HG03103 (cell line): ENCODE measurements at regions not wholly inside any gene's neighbourhood (a gene's known extent, or its start where the extent isn't known, plus 50 kb on each side); places are given as distances from the start of the nearest gene placed in this dataset.

Experiments
- ATAC-seq: cut with Tn5 transposase; IDR thresholded peaks from one replicate; pipeline ENCODE4 v1.9.1; 2021; ENCODE audit warnings: low read depth; ENCODE audit not compliant: unreplicated experiment

GRCh38 chr10:83346266-83346910 is 792.9 kb upstream of the GHITM start:
- ATAC-seq, result no peak

GRCh38 chr10:83352588-83352987 is 786.7 kb upstream of the GHITM start:
- ATAC-seq, result no peak

- ATAC-seq, result no peak
Observed at GRCh38 chr10:83354456-83354855, 784.9 kb upstream of the GHITM start.

- ATAC-seq, result no peak
Observed at GRCh38 chr10:83357004-83357403, 782.3 kb upstream of the GHITM start.

GRCh38 chr10:83357627-83358026 is 781.7 kb upstream of the GHITM start:
- ATAC-seq, result no peak

GRCh38 chr10:83367036-83367435 is 772.3 kb upstream of the GHITM start:
- ATAC-seq, result no peak

GRCh38 chr10:83371696-83372490 is 767.4 kb upstream of the GHITM start:
- no peak for ATAC-seq

GRCh38 chr10:83372646-83373045 is 766.7 kb upstream of the GHITM start:
- ATAC-seq, result no peak

GRCh38 chr10:83373671-83374070 is 765.6 kb upstream of the GHITM start:
- no peak for ATAC-seq

- no peak for ATAC-seq
Observed at GRCh38 chr10:83374741-83375140, 764.6 kb upstream of the GHITM start.

- no peak for ATAC-seq
Observed at GRCh38 chr10:83375274-83375673, 764.0 kb upstream of the GHITM start.

- ATAC-seq, result no peak
Observed at GRCh38 chr10:83397806-83398205, 741.5 kb upstream of the GHITM start.

GRCh38 chr10:83410570-83410969 is 728.7 kb upstream of the GHITM start:
- ATAC-seq, result no peak

- ATAC-seq, result no peak
Observed at GRCh38 chr10:83425306-83425705, 714.0 kb upstream of the GHITM start.

GRCh38 chr10:83427101-83427500 is 712.2 kb upstream of the GHITM start:
- ATAC-seq, result no peak

- ATAC-seq, result no peak
Observed at GRCh38 chr10:83432261-83433045, 706.9 kb upstream of the GHITM start.

- ATAC-seq, result no peak
Observed at GRCh38 chr10:83433705-83434104, 705.6 kb upstream of the GHITM start.

- no peak for ATAC-seq
Observed at GRCh38 chr10:83448013-83448412, 691.3 kb upstream of the GHITM start.

- ATAC-seq, result no peak
Observed at GRCh38 chr10:83458611-83459010, 680.7 kb upstream of the GHITM start.

- no peak for ATAC-seq
Observed at GRCh38 chr10:83459124-83459523, 680.2 kb upstream of the GHITM start.

- ATAC-seq, result no peak
Observed at GRCh38 chr10:83469728-83470331, 669.5 kb upstream of the GHITM start.
